ENCODE measurements at regions not wholly inside any gene's neighbourhood (a gene's known extent, or its start where the extent isn't known, plus 50 kb on each side); places are given as distances from the start of the nearest gene placed in this dataset.

GRCh38 chr12:24223926-24224325 lies 274.5 kb upstream of the SOX5 start:
- no peaks in the 10 kb centered on the region for H4K20me1 ChIP-seq (ENCODE audit: insufficient read depth, low read length)
- TF ChIP-seq EZH2 (IDR thresholded peaks at IDR 0.05; ENCODE audit: borderline replicate concordance, low read length) (no peak), CTCF (IDR thresholded peaks at IDR 0.05; ENCODE audit: low read length) (no peak)

DNA sequence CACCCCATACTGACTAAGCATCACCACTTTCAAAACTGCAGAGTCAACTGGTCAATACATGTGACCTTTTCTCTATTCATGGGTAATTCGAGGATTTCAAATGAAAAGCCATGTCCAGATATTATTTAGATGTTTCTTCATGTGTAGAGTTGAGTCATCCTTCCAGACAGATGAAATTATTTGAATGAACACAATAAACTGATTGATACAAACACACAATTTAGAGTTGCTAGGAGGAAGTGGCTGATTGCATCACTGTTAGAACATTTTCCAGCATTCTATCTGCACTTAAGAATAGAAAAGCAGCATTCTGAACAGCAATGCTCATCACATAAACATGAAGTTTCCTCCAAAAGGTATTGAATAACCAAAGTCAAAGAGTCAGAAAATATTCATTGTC lies 273.5 kb upstream of the SOX5 start:
- H3K27ac ChIP-seq (ENCODE audit: low read depth, low read length, poor library complexity, severe bottlenecking) = no peak overlapping the region
- H3K4me1 ChIP-seq (ENCODE audit: insufficient read depth, low read length, severe bottlenecking) = no peaks in the 10 kb centered on the region
- no peaks in the 10 kb centered on the region for H3K36me3 ChIP-seq (ENCODE audit: insufficient read depth, low read length)
- no peaks in the 10 kb centered on the region for H3F3A ChIP-seq (ENCODE audit: insufficient read depth, low read length)
- H3K27me3 ChIP-seq (ENCODE audit: insufficient read depth, low read length) = no peaks in the 10 kb centered on the region
- H3K4me3 ChIP-seq (ENCODE audit: low read depth, low read length, poor library complexity, severe bottlenecking) = no peak overlapping the region
- H3K79me2 ChIP-seq (ENCODE audit: insufficient read depth, low read length) = no peaks in the 10 kb centered on the region
- no peak for TF ChIP-seq EZH2 (IDR thresholded peaks at IDR 0.05; ENCODE audit: borderline replicate concordance, low read length)
- TF ChIP-seq CTCF (IDR thresholded peaks at IDR 0.05; ENCODE audit: low read length) = no peak
- H4K20me1 ChIP-seq (ENCODE audit: insufficient read depth, low read length) = no peaks in the 10 kb centered on the region
- no peak overlapping the region for H3K9ac ChIP-seq (ENCODE audit: low read length)
- no peaks in the 10 kb centered on the region for H3K9me2 ChIP-seq (ENCODE audit: low read depth, low read length)
- no peaks in the 10 kb centered on the region for H3K9me3 ChIP-seq (ENCODE audit: low read length)
- no peak overlapping the region for H3K4me2 ChIP-seq (ENCODE audit: low read length)
- H2AFZ ChIP-seq (ENCODE audit: low read length) = no peak overlapping the region

More at GRCh38 chr12:24223926-24224325, 274.5 kb upstream of the SOX5 start:
- Histone ChIP-seq H3K4me1 (ENCODE audit: insufficient read depth, low read length, severe bottlenecking) (no peaks in the 10 kb centered on the region), H2AFZ (ENCODE audit: low read length) (no peak overlapping the region), H3K4me2 (ENCODE audit: low read length) (no peak overlapping the region), H3K79me2 (ENCODE audit: insufficient read depth, low read length) (no peaks in the 10 kb centered on the region), H3K4me3 (ENCODE audit: low read depth, low read length, poor library complexity, severe bottlenecking) (no peak overlapping the region), H3K36me3 (ENCODE audit: insufficient read depth, low read length) (no peaks in the 10 kb centered on the region), H3K9me3 (ENCODE audit: low read length) (no peaks in the 10 kb centered on the region), H3F3A (ENCODE audit: insufficient read depth, low read length) (no peaks in the 10 kb centered on the region), H3K9me2 (ENCODE audit: low read depth, low read length) (no peaks in the 10 kb centered on the region), H3K9ac (ENCODE audit: low read length) (no peak overlapping the region), H3K27me3 (ENCODE audit: insufficient read depth, low read length) (no peaks in the 10 kb centered on the region), H3K27ac (ENCODE audit: low read depth, low read length, poor library complexity, severe bottlenecking) (no peak overlapping the region)

- no peaks in the 10 kb centered on the region for H3K27me3 ChIP-seq (ENCODE audit: insufficient read depth, low read length)
- H3K4me3 ChIP-seq (ENCODE audit: low read depth, low read length, poor library complexity, severe bottlenecking) = no peak overlapping the region
- no peaks in the 10 kb centered on the region for H3K9me2 ChIP-seq (ENCODE audit: low read depth, low read length)
- no peaks in the 10 kb centered on the region for H3K36me3 ChIP-seq (ENCODE audit: insufficient read depth, low read length)
- no peak overlapping the region for H3K4me2 ChIP-seq (ENCODE audit: low read length)
- no peak overlapping the region for H3K27ac ChIP-seq (ENCODE audit: low read depth, low read length, poor library complexity, severe bottlenecking)
- H3K79me2 ChIP-seq (ENCODE audit: insufficient read depth, low read length) = no peaks in the 10 kb centered on the region
- H4K20me1 ChIP-seq (ENCODE audit: insufficient read depth, low read length) = no peaks in the 10 kb centered on the region
- H3F3A ChIP-seq (ENCODE audit: insufficient read depth, low read length) = no peaks in the 10 kb centered on the region
- H2AFZ ChIP-seq (ENCODE audit: low read length) = no peak overlapping the region
- H3K4me1 ChIP-seq (ENCODE audit: insufficient read depth, low read length, severe bottlenecking) = no peaks in the 10 kb centered on the region
- H3K9ac ChIP-seq (ENCODE audit: low read length) = no peak overlapping the region
- TF ChIP-seq CTCF (IDR thresholded peaks at IDR 0.05; ENCODE audit: low read length) (no peak), EZH2 (IDR thresholded peaks at IDR 0.05; ENCODE audit: borderline replicate concordance, low read length) (no peak)
- no peaks in the 10 kb centered on the region for H3K9me3 ChIP-seq (ENCODE audit: low read length)
These were observed 263.0 kb upstream of the SOX5 start for GRCh38 chr12:24212496-24212895.
